DOHH2 (cell line): ENCODE measurements at regions not wholly inside any gene's neighbourhood (a gene's known extent, or its start where the extent isn't known, plus 50 kb on each side); places are given as distances from the start of the nearest gene placed in this dataset.
"Not testable (repeated sequence)": the region's sequence is repeated elsewhere in the genome, so short reads cannot be mapped to it uniquely, and the experiment has no call there.

Experiments used
- H3F3A ChIP-seq: fragments of 200-600 bp; sonication (generic), shearing (Covaris generic); 2 replicates; pipeline ENCODE4 v1.6.0; 2016; ENCODE audit warnings: antibody characterized with exemption, mild to moderate bottlenecking; ENCODE audit not compliant: control insufficient read depth, insufficient read depth
- H3K27ac ChIP-seq: fragments of 200-600 bp; sonication (generic); 2 replicates; pipeline ENCODE4 v1.5.1; 2014; ENCODE audit warnings: low read depth, mild to moderate bottlenecking, low read length, moderate library complexity
- H3K27me3 ChIP-seq: fragments of 200-600 bp; sonication (generic); 2 replicates; pipeline ENCODE4 v1.6.1; 2014; ENCODE audit warnings: mild to moderate bottlenecking, low read length, mixed read lengths; ENCODE audit not compliant: control insufficient read depth
- H3K36me3 ChIP-seq: fragments of 200-600 bp; sonication (generic); 2 replicates; pipeline ENCODE4 v1.6.1; 2014; ENCODE audit warnings: mild to moderate bottlenecking, low read length, moderate library complexity, mixed read lengths; ENCODE audit not compliant: control insufficient read depth
- H3K4me1 ChIP-seq: fragments of 200-600 bp; sonication (generic); 2 replicates; pipeline ENCODE4 v1.6.1; 2014; ENCODE audit warnings: mild to moderate bottlenecking, low read length, mixed read lengths; ENCODE audit not compliant: control insufficient read depth
- H3K4me2 ChIP-seq: fragments of 200-600 bp; sonication (generic); 2 replicates; pipeline ENCODE4 v1.6.0; 2014; ENCODE audit warnings: mild to moderate bottlenecking, low read length, moderate library complexity
- H3K4me3 ChIP-seq: fragments of 200-600 bp; sonication (generic); 2 replicates; pipeline ENCODE4 v1.5.1; 2014; ENCODE audit warnings: mild to moderate bottlenecking, low read length, mixed read lengths
- H3K79me2 ChIP-seq: fragments of 200-600 bp; sonication (generic); 2 replicates; pipeline ENCODE4 v1.6.1; 2014; ENCODE audit warnings: mild to moderate bottlenecking, low read length, mixed read lengths; ENCODE audit not compliant: control insufficient read depth
- H3K9me2 ChIP-seq: fragments of 200-600 bp; sonication (generic); replicated peaks from 2 replicates; pipeline ENCODE4 v1.6.1; 2014; ENCODE audit warnings: mild to moderate bottlenecking, low read length, mixed read lengths; ENCODE audit not compliant: control insufficient read depth
- H3K9me3 ChIP-seq: fragments of 200-600 bp; sonication (generic); 2 replicates; pipeline ENCODE4 v1.6.1; 2014; ENCODE audit warnings: antibody characterized with exemption, low read length, mixed read lengths; ENCODE audit not compliant: control insufficient read depth, insufficient read depth
- H4K20me1 ChIP-seq: fragments of 200-600 bp; sonication (generic); 2 replicates; pipeline ENCODE4 v1.6.0; 2014; ENCODE audit warnings: low read depth, mild to moderate bottlenecking, antibody characterized with exemption, low read length, moderate library complexity; ENCODE audit not compliant: control insufficient read depth, insufficient read depth
- CTCF ChIP-seq: fragments of 200-600 bp; sonication (generic); IDR thresholded peaks from one replicate; pipeline ENCODE4 v1.5.1; 2014; ENCODE audit warnings: antibody characterized with exemption, mild to moderate bottlenecking, low read depth, low read length; ENCODE audit not compliant: poor library complexity, severe bottlenecking
- EZH2phosphoT487 ChIP-seq: fragments of 200-600 bp; sonication (generic); IDR thresholded peaks from 2 replicates; pipeline ENCODE4 v1.6.1; 2017; ENCODE audit warnings: borderline replicate concordance, mild to moderate bottlenecking, antibody characterized with exemption, low read length, moderate library complexity, mixed read lengths

GRCh38 chr2:221994926-221995325 lies 303.9 kb downstream of the PAX3 start:
- no peaks in the 10 kb centered on the region for H4K20me1 ChIP-seq
- H3K4me2 ChIP-seq: no peak overlapping the region
- H3K27me3 ChIP-seq: no peaks in the 10 kb centered on the region
- H3K4me3 ChIP-seq: no peak overlapping the region
- TF ChIP-seq CTCF (no peak), EZH2phosphoT487 (no peak)
- H3F3A ChIP-seq: no peaks in the 10 kb centered on the region
- H3K79me2 ChIP-seq: no peaks in the 10 kb centered on the region
- H3K9me2 ChIP-seq: no peaks in the 10 kb centered on the region
- H3K27ac ChIP-seq: no peak overlapping the region
- no peaks in the 10 kb centered on the region for H3K36me3 ChIP-seq
- no peaks in the 10 kb centered on the region for H3K4me1 ChIP-seq
- no peaks in the 10 kb centered on the region for H3K9me3 ChIP-seq

- not testable (repeated sequence) for H3F3A ChIP-seq, H3K27ac ChIP-seq, H3K9me2 ChIP-seq, H3K4me3 ChIP-seq, H3K4me1 ChIP-seq, H4K20me1 ChIP-seq, H3K36me3 ChIP-seq, H3K27me3 ChIP-seq, H3K9me3 ChIP-seq, H3K79me2 ChIP-seq, H3K4me2 ChIP-seq
These were observed 314.4 kb downstream of the PAX3 start for GRCh38 chr2:221984376-221984775.

GRCh38 chr2:221981912-221982470 lies 316.8 kb downstream of the PAX3 start:
- H4K20me1 ChIP-seq: no peaks in the 10 kb centered on the region
- no peak overlapping the region for H3K27ac ChIP-seq
- H3K4me2 ChIP-seq: no peak overlapping the region
- H3K9me3 ChIP-seq: no peaks in the 10 kb centered on the region
- no peaks in the 10 kb centered on the region for H3K79me2 ChIP-seq
- no peaks in the 10 kb centered on the region for H3K36me3 ChIP-seq
- no peaks in the 10 kb centered on the region for H3F3A ChIP-seq
- H3K4me1 ChIP-seq: no peaks in the 10 kb centered on the region
- no peak for TF ChIP-seq EZH2phosphoT487
- no peak for TF ChIP-seq CTCF
- no peaks in the 10 kb centered on the region for H3K27me3 ChIP-seq
- no peaks in the 10 kb centered on the region for H3K9me2 ChIP-seq
- H3K4me3 ChIP-seq: no peak overlapping the region

GRCh38 chr2:221975151-221975550 lies 323.6 kb downstream of the PAX3 start:
- Histone ChIP-seq H3K9me2 (no peaks in the 10 kb centered on the region), H3K4me2 (no peak overlapping the region), H3F3A (no peaks in the 10 kb centered on the region), H3K79me2 (no peaks in the 10 kb centered on the region), H3K27ac (no peak overlapping the region), H3K36me3 (no peaks in the 10 kb centered on the region), H3K27me3 (no peaks in the 10 kb centered on the region), H4K20me1 (no peaks in the 10 kb centered on the region), H3K9me3 (no peaks in the 10 kb centered on the region), H3K4me1 (no peaks in the 10 kb centered on the region), H3K4me3 (no peak overlapping the region)
- TF ChIP-seq CTCF (no peak), EZH2phosphoT487 (no peak)
